HG02642 (cell line): ENCODE measurements at regions not wholly inside any gene's neighbourhood (a gene's known extent, or its start where the extent isn't known, plus 50 kb on each side); places are given as distances from the start of the nearest gene placed in this dataset.
"Not testable (repeated sequence)": the region's sequence is repeated elsewhere in the genome, so short reads cannot be mapped to it uniquely, and the experiment has no call there.

Experiments used
- ATAC-seq: cut with Tn5 transposase; IDR thresholded peaks from one replicate; pipeline ENCODE4 v1.9.1; 2021; ENCODE audit warnings: mild to moderate bottlenecking; ENCODE audit not compliant: unreplicated experiment, poor library complexity

GRCh38 chr14:30471980-30472379, 87.0 kb upstream of the G2E3 start:
- no peak for ATAC-seq

GRCh38 chr14:30473846-30474696, 84.9 kb upstream of the G2E3 start:
- not testable (repeated sequence) for ATAC-seq

DNA sequence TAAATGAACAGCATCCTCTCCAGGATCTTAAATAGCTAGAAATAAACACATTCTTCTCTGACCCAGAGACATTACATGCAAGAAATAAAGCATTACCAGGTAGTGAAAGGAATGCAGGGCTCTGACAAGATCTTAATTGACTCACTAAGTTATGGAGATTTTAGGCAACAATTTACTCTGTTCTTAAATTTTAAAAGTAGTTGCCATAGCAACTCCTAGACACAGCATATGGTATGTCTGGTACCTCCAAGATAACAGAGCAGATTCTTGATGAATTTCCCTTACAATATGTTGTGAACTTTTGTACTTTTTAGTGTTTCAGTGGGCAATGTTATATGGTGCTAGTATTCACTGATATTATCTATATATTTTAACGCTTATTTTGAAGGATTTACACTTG, 76.7 kb upstream of the G2E3 start:
- ATAC-seq, result no peak

- ATAC-seq, result no peak
Measured at GRCh38 chr14:30484201-30484600, 74.8 kb upstream of the G2E3 start.

DNA sequence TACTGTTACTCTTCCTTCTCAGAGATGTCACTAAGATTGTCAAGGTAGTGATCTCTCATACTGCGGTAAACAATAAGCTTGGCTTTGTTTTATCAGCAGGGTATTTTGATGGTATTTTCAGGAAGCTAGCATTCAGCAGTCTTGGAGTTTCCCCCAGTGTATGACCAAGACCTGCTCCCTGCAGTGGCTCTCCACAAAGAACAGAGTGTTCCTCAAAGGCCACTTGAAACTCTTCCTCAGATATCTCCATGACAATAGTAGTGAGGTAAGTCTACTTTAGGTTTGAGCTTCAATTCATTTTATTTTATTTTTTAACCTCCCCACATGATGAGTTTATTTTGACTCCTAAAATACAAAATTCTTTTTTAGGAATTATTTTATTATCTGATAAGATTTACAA, 74.0 kb upstream of the G2E3 start:
- ATAC-seq, result no peak

DNA sequence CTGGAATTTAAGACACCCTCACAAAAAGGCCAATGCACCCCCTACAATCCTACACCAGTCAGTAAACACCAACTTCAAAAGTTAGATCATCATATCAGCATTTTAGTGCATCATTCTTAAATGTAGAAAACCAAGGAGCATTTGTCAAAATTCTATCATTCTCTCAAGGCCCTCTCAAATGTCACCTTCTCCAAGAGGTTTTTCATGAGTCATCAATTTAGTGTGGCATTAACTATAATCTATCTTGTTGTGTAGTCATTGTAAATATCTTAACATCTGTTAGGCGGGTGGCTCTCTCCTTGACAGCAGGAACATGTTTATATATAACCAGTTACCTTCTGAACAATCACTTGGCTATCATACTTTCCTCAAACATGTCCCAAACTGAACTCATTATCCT, 62.1 kb upstream of the G2E3 start:
- no peak for ATAC-seq

- ATAC-seq, result no peak
Measured at GRCh38 chr14:30499358-30499757, 59.6 kb upstream of the G2E3 start.

GRCh38 chr14:30500222-30500621, 58.7 kb upstream of the G2E3 start:
- ATAC-seq, result no peak

DNA sequence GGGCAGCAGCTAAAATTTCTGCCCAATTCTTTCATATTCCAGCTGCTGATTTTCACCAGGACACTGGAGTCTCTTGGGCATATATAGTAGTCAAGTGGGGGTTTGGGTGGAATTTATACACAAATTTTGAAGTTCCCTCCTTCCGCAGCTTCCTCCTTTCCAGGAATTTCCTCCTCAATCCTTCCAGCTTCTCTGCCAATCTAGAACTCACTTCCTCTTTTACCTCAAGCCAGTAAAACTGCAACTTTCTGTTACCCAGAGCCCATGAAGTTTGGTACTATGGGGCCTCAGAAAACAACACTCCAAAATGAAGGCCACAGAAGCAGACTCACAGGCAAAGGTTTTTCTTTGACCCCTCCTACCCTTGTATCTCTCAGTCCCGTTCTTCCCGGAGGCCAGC, 51.7 kb upstream of the G2E3 start:
- no peak for ATAC-seq
